ENCODE measurements at regions not wholly inside any gene's neighbourhood (a gene's known extent, or its start where the extent isn't known, plus 50 kb on each side); places are given as distances from the start of the nearest gene placed in this dataset.
A peak's percentile ranks its signal among the peaks of the same experiment; 100 is the strongest.

GRCh38 chr7:41346878-41347277 is 356.0 kb downstream of the INHBA start:
- DNase-seq (ENCODE audit: low read depth) = no peak

GRCh38 chr7:41339913-41340676 is 362.8 kb downstream of the INHBA start:
- no peak for DNase-seq (ENCODE audit: low read depth)

DNA sequence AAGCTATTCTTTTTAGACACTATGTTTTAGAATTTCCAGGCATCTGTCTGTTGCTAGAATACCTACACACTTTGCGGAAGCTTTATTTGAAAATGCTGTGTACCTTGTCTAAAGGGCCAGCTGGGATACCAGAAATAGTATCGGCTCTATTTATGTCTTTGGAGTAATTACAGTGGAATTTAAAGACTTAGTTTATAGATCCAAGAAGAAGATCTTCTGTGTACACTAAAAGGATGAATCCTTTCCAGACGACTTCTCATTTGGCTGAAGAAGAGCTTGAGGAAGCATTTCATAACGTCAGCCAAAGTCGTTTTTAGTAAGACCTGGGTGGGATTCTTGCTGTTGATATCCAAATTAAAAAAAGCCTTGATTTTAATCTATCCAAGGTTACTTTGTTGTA is 365.9 kb downstream of the INHBA start:
- DNase-seq (ENCODE audit: low read depth) = no peak

GRCh38 chr7:41336455-41336952 is 366.4 kb downstream of the INHBA start:
- DNase-seq (ENCODE audit: low read depth) = no peak

GRCh38 chr7:41334071-41334862 is 368.6 kb downstream of the INHBA start:
- no peak for DNase-seq (ENCODE audit: low read depth)

DNA sequence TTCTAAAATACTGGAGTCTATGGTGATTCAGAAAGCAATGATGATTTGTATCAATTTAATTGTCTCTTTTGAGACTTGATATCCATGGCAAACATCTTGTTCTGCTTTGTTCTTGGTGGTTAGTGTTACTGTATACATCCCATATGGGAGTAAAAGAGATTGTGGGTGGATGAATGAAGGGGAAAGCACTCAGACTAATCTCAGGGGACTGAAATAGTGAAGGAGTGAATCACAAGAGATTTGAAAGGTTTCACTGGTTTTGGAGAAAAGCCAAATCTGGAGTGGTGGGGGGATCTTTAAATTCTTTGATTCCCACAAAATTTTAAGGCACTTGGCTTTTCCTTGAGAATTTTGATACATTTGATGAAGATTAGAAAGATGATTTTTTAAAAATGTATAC is 369.4 kb downstream of the INHBA start:
- peak; percentile 20 for DNase-seq (ENCODE audit: low read depth)

DNA sequence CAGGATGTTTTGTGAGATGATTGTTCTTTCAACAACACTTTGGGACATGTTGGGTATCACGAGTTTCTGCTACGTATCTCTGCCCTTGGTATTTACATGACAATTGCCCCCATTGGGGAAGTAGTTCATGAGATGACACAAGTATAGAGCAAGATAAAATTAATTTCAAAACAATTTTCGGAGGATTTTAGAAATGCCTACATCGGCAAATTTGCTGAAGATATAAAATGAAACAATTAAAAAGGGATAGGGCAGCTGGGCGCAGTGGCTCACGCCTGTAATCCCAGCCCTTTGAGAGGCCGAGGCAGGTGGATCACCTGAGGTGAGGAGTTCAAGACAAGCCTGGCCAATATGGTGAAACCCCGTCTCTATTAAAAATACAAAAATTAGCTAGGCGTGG is 371.7 kb downstream of the INHBA start:
- no peak for DNase-seq (ENCODE audit: low read depth)

- no peak for DNase-seq (ENCODE audit: low read depth)
These were observed 374.3 kb downstream of the INHBA start for GRCh38 chr7:41328544-41328943.

GRCh38 chr7:41328131-41328530 is 374.8 kb downstream of the INHBA start:
- no peak for DNase-seq (ENCODE audit: low read depth)

DNA sequence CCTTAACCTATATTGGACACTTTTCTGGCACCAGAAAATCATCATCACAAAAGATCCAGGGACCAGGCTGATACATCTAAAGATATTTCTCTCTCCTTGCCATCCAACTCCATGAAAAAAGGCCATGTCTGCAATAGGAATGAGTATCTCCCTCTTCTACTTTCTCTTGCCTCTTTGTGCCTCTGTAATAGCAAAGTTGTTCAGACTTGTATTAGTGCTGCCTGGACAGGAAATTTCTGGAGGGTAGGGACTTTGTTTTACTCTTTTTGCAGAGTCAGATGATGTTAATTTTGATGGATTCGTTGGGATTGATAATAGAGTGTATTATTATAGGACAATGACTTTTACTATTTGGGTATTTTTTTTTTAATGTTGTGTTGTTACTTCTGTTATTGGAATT is 376.3 kb downstream of the INHBA start:
- no peak for DNase-seq (ENCODE audit: low read depth)

DNA sequence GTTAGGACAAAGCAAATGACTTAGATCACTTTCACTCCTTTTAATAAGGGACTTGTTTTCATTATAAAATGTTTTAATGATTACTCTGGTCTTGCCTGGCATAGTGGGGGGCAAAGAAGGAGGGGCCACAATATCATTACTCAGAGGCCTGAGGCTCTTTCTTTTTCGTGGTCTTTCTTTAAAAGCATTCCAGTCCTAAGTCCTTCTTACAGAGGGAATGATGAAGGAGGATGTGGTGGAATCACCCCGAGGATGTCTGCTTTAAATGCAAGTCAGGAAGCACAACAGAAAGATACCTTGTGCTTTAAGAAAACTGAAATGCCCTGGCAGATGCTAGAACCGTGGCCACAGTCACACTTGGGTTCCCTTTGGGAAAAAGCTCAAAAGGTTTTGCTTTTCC is 379.1 kb downstream of the INHBA start:
- no peak for DNase-seq (ENCODE audit: low read depth)

GRCh38 chr7:41319581-41319980 is 383.3 kb downstream of the INHBA start:
- peak; percentile 63 for DNase-seq (ENCODE audit: low read depth)

GRCh38 chr7:41316410-41316809 is 386.5 kb downstream of the INHBA start:
- DNase-seq (ENCODE audit: low read depth) = no peak

DNA sequence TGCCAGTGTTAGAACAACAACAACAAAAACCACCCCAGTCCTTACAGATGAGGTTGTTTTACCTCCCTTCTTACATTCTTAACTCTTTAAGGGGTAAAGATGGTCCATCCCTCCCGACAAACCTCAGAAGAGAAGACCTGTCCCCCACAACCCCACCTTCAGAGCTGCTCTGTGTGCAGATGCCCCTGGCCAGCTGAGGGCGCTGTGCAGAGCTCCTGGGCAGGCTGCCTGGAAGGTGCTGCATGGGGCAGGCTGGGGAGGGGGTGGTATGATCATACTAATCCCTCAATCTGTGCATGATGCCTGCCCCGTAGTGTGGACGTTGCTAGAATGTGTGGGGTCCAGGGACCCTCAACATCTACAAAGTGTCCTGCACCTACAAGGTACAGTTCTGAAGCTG is 387.1 kb downstream of the INHBA start:
- DNase-seq (ENCODE audit: low read depth) = no peak

- no peak for DNase-seq (ENCODE audit: low read depth)
These were observed 389.7 kb downstream of the INHBA start for GRCh38 chr7:41313171-41313570.

DNA sequence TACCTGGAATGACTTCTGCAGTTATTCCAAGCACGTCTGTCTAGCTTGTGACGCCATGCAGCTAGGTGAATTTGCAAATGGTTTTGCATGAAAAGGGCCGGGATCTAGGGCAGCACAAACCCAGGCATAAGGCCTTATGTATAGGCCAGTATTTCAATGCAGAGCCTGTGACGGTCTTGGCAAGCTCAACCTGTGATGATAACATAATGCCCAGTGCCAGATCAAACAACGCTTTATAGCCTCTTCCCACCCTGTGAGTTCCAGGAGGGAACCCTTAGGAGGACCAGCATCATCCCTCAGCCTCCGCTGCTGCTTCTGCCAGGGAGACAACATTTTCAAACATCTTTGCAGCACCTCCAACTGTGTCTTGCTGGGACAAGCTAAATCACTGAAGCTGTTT is 390.7 kb downstream of the INHBA start:
- no peak for DNase-seq (ENCODE audit: low read depth)

- no peak for DNase-seq (ENCODE audit: low read depth)
These were observed 391.6 kb downstream of the INHBA start for GRCh38 chr7:41311301-41311700.

- peak; percentile 10 for DNase-seq (ENCODE audit: low read depth)
These were observed 396.4 kb downstream of the INHBA start for GRCh38 chr7:41306486-41306885.

- no peak for DNase-seq (ENCODE audit: low read depth)
These were observed 397.9 kb downstream of the INHBA start for GRCh38 chr7:41305001-41305400.

GRCh38 chr7:41303709-41304108 is 399.2 kb downstream of the INHBA start:
- no peak for DNase-seq (ENCODE audit: low read depth)

GRCh38 chr7:41298409-41298808 is 404.5 kb downstream of the INHBA start:
- peak; percentile 82 for DNase-seq (ENCODE audit: low read depth)

DNA sequence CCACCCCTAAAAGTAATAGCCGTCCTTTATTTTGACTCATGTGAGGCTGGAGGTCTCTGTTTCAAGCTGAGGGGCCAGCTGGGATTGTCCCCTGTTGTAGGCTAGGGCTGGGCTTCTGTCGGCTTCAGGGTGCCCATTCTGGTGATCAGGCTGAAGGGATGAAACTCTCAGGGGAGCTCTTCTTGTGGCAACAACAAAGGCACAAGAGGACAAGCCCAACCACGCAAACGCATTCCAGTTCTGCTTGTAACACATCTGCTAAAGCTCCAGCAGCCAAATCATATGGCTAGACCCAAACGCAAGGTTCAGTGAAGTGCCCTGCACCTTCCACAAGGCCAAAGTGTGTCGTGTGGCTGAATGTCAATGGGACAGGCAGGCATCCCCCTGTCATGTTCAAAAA is 405.7 kb downstream of the INHBA start:
- DNase-seq (ENCODE audit: low read depth) = no peak

DNA sequence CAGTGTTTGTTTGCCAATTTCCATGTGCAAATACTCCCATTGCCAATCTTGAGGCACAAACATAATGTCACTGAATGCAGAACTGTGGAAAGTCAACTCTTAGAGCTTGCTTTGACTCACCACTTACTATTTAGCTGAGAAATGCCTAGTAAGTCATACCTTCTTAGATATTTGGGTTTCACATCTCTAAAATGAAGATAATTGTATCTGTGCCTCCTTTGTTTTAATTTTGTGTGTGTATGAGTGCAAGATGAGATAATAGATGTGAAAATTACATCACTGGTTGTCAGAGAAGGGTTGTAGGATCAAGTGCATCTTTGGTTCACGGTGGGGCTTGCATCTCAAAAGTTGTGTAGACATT is 407.5 kb downstream of the INHBA start:
- DNase-seq (ENCODE audit: low read depth) = no peak
